ENCODE measurements at regions not wholly inside any gene's neighbourhood (a gene's known extent, or its start where the extent isn't known, plus 50 kb on each side); places are given as distances from the start of the nearest gene placed in this dataset.
A peak's percentile ranks its signal among the peaks of the same experiment; 100 is the strongest.

DNA sequence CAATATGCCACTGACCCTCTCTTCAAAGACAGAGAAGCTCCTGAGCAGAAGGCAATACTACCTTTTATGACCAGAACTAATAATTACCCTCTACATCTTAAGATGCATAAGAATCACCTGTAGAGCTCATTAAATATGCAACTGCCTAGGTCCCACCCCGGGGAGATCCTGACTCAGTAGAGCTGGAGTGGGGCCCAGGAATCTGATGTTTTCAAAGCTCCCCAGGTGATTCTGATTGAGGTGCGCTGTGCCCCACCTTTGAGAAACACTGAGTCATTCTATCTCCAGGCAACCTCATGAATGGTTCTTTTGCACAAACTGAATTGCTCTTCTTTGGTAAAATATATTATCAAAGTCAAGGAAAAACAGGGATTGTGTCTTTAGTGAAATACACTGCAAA, 149.3 kb upstream of the BMP4 start:
- no peak for FAIRE-seq
- no peak for DNase-seq (ENCODE audit: insufficient read length, low spot score)
- TF ChIP-seq POLR2A (IDR thresholded peaks at IDR 0.05; ENCODE audit: low read depth, low read length), result no peak

DNA sequence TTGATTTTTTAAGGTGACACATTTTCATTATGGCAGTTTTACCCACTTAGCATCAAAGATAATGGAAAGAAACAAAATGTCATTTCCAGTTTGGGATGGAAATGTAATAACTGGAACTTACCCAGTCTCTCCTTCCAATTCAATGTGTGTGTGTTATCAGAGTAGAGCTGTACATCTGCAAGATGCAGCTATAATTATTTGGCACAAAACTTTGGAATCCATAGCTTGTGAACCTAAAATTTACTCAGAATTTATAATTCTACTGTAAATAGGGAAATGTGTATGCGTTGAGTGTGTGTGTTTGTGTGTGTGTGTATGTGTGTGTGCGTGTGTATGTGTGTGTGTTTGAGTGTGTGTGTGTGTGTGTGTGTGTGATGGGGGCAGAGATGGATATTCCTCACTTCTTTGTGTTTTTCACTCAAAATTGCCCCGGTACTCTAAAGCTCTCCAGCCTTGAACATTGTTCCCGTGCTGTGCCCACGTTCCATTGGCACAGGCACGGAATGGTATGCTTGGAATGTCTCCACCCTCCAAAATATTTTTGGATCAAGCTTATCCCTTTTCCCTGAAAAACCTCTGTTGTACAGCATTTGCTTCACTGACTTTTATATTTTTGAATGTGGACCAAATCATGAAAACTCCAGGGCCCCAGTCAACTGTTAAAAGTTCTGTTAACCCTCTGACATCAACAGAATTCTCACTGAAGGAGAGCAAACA, 150.2 kb upstream of the BMP4 start:
- FAIRE-seq, result no peak
- DNase-seq (ENCODE audit: insufficient read length, low spot score), result peak; percentile 5

DNA sequence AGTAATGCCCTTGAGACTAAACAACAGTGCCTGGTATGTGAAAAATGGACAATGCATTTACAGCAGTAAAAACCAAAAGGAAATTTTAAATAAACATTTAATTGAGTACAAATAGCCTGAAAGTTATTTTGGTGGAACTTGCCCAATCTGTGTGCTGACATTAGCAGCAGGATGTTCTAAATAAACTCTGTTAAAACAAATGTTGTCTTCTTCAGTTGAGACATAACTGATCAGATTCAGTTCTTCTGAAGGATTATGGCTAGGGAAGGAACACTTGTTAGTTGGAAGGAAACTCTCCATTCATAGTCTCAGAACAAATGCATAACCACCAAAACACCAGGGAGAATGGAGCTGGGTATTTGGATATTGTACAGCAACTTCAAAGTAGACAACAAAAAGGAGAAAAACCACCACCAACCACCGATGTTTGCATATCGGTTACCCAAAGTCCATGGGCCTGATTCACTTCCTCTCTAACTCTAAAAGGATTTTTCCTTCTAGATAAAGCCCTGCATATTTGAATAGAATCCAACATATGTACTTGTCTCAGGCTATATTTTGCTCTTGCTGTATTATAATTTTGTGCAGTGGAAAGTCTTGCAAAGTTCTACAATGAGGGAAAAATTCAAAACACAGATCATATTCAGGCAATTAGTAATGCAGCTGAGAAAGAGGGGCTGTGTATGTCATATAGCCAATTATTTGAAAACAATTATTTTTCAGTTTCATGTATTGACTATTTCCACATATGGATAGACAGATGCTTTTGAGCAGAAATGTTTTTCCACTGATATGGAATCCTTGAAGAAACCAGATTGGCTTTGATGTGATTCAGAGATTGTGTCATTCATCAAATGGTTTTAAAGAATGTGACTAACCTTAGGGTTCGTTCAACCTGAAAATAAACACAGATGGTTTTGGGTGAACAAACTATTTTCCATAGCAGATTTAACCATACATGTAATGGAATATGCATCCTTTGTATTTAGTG, 152.2 kb upstream of the BMP4 start:
- DNase-seq (ENCODE audit: insufficient read length, low spot score) (no peak), FAIRE-seq (peak; percentile 95)
- no peak for TF ChIP-seq POLR2A (IDR thresholded peaks at IDR 0.05; ENCODE audit: low read depth, low read length)

More for the DNA sequence above, 150.2 kb upstream of the BMP4 start:
- TF ChIP-seq POLR2A (IDR thresholded peaks at IDR 0.05; ENCODE audit: low read depth, low read length), result no peak

DNA sequence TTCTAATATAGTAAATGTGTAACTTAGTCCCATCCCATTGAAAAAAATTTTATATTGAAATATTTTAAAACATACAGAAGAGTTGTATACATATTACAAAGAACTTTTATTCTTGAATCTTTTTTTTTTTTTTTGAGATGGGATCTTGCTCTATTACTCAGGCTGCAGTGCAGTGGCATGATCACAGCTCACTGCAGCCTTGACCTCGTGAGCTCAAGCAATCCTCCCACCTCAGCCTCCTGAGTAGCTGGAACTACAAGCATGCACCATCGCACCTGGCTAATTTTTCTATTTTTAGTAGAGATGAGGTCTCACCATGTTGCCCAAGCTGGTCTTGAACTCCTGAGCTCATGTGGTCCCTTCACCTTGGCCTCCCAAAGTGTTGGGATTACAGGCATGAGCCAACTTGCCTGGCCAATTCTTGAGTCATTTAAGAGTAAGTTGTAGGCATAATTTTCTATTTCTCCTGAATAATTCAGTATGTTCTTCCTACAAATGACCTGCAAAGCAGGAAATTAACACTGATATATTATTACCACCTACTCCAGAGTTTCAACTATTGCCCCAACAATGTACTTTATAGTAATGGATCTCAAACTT, 153.0 kb upstream of the BMP4 start:
- FAIRE-seq (no peak), DNase-seq (ENCODE audit: insufficient read length, low spot score) (no peak)
- no peak for TF ChIP-seq POLR2A (IDR thresholded peaks at IDR 0.05; ENCODE audit: low read depth, low read length)

DNA sequence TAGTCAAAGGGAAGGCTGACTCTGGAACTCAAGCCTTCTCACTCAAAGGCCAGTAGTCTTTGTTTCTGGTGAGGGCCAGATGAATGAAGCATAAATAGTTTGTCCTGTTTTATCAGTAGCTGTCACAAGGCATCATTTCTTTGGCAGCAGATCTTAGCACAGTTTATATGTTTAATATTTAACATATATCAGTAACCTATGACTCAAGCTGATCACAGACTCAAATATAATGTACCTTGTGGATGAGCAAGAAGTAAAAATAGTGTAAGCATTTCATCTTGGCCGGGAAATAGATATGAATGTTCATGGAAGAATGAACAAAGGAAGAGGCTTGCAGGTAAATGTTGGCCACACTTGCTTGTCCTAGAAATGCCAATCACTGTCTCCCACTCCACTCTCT, 158.3 kb upstream of the BMP4 start:
- DNase-seq (ENCODE audit: insufficient read length, low spot score) (no peak), FAIRE-seq (no peak)
- TF ChIP-seq POLR2A (IDR thresholded peaks at IDR 0.05; ENCODE audit: low read depth, low read length), result no peak

DNA sequence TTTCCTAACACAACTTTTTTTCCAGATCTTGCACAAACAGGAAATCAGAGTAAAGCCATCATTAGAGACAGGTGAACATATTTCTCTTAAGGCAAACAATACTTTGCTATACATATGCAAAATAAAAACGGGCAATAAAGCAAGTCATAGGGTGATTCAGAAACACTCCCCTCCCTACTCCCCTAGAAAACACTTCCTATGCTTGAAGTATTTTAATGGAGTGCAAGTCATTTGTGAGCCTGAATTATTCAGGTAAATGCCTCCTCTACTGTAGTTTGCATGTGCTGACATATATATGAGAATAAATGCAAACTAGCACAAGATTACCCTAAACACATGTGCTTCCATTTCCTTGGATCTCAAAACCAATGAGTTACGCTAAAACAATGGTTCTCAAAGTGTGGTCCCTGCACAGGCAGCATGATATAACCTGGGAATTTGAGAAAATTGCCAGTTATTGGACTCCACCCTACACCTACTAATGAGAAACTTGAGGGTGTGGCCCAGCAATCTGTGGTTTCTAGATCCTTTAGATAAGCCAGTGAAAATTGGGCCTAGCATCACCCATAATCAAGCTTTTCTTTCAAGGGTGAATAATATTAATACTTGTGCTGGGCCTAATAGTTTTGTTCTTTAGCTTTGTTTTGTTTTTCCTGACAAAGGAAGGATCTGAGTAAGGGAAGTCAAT, 159.7 kb upstream of the BMP4 start:
- DNase-seq (ENCODE audit: insufficient read length, low spot score) (no peak), FAIRE-seq (no peak)
- no peak for TF ChIP-seq POLR2A (IDR thresholded peaks at IDR 0.05; ENCODE audit: low read depth, low read length)

DNA sequence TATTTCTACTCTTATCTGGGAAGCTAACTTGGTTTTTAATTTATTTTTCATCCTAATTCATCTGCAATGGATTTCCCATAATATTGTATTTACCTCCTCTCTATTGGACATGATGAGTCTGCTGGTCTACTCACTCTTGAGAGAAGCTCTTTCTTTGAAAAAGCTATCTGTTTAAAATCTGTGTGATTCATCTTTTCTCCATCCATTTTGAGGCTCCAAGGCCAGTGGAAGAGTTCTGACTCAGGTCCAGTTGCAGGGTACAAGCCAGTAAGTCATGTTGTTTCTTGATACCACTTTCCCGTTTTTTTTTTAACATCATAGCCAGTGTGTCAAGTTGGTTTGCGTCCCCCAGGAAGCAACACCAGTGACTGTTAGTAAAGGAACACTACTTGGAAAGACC, 160.3 kb upstream of the BMP4 start:
- no peak for TF ChIP-seq POLR2A (IDR thresholded peaks at IDR 0.05; ENCODE audit: low read depth, low read length)
- DNase-seq (ENCODE audit: insufficient read length, low spot score) (no peak), FAIRE-seq (peak; percentile 30)

DNA sequence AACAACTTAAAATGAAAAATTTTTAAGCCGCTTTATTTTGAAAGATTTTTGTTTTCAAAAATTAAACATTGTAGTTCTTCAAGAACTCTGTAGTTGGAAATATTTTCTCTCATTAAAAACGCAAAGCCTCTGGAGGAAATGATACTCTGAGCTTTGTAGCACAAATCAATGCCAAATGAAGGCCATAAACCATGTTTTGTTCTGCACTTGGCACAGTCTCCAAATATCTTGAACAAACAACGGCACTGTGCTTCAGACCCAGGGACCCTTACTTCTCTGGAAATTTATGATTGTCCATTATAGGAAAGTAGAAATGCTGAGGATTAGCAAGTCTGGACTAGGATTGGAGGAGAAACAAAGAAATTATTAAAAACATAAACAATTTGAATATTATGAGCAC, 160.8 kb upstream of the BMP4 start:
- DNase-seq (ENCODE audit: insufficient read length, low spot score) (no peak), FAIRE-seq (no peak)
- no peak for TF ChIP-seq POLR2A (IDR thresholded peaks at IDR 0.05; ENCODE audit: low read depth, low read length)

DNA sequence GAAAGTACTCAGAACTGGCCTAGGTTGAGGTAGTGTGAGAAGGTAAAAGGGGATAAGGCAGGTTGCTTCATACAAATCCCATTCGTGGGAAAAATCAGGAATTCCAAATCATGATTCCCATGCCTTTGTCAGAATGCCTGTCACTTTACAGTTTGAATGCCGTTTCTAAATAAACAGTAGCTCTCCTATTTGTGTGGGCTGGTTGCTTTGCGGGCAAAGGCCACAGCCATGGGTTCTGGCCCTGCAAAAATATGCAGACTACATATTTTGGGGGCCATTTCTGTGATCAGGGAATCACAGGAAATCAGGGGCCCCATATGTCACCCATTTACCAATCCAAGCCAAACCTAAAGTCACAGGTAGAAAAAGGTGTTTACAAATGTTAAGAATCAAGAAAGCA, 161.3 kb upstream of the BMP4 start:
- FAIRE-seq (no peak), DNase-seq (ENCODE audit: insufficient read length, low spot score) (no peak)
- TF ChIP-seq POLR2A (IDR thresholded peaks at IDR 0.05; ENCODE audit: low read depth, low read length), result no peak

DNA sequence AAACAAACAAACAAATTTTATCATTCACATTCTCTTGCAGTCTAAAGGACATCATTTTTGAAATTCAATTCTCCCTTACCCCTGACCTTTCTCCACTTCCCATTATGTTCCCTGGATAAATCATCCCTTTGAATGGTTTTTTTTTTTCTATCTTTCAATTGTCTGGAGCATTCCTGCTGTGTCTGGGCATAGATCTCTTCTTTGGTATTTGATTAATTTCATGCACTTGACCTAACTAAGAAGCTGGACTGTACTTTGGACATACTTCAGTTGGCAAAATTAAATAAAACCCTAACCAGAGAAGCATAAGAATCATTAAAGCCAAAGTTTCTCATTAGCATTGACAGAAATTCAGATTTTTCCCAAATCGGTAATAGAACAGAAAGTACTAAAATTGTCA, 163.6 kb upstream of the BMP4 start:
- FAIRE-seq (no peak), DNase-seq (ENCODE audit: insufficient read length, low spot score) (no peak)
- TF ChIP-seq POLR2A (IDR thresholded peaks at IDR 0.05; ENCODE audit: low read depth, low read length), result no peak

DNA sequence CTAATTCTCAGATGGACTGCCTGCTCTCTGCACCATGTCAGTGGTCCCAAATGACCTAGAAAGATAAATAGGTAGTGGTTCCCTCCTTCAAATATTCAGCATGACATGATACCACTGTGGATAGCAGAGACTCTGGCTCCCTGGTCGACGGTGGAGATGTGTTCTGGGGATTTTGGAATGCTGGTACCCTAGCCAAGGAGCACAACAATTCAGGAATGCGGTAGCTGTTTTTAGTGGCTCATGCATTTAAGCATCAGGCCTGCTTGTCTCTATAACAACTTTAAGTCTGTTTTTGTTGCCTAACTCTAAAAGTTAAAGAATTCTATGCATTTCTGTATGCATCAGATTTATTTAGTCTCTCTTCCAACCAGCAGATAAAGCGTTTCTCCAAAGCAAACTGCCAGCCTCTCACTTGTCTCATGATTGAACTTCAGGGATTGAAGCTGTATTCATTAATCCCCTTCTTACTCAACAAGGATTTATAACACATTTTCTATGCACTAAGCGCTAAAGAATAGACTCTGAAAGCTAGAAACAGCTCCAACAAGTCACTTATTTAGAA, 164.9 kb upstream of the BMP4 start:
- DNase-seq (ENCODE audit: insufficient read length, low spot score), result no peak
- FAIRE-seq, result no peak
- no peak for TF ChIP-seq POLR2A (IDR thresholded peaks at IDR 0.05; ENCODE audit: low read depth, low read length)

DNA sequence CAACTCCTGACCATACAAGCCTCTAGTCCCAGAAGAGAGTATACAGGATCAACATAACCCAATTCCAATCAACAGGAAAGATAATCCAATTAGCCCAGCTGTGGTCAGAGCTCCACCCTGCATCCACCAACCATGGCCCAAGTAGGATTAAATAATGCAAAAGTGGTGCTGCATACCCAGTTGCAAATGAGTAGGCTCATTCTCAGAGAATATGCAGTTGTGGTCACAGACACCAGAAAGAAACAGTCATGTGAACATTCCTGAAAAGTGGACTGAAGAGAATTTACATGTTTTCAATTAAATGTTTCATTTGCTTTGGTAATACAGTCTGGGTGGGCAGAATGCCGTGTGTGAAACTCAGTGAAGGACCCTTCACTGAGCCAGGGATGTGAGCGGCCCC, 167.2 kb upstream of the BMP4 start:
- no peak for FAIRE-seq
- DNase-seq (ENCODE audit: insufficient read length, low spot score), result no peak

DNA sequence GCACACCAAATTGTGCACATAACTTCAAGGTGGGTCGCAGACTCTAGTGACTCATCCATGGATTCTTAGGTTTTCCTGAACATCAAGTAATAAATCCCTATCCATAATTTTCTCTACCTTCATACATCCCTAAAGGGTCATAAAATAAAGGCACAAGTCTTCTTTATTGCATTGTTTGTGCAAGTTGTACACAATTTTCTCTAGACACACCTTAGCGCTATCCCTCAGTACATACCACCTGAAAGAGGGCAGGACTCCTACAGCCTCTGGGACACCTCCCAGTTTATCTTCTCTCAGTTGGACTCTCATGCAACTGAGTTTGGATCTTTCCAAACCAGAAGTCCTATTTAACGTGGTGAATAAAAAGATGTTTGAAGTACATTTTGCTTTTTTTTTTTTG, 168.5 kb upstream of the BMP4 start:
- no peak for DNase-seq (ENCODE audit: insufficient read length, low spot score)
- no peak for FAIRE-seq
- TF ChIP-seq POLR2A (IDR thresholded peaks at IDR 0.05; ENCODE audit: low read depth, low read length), result no peak

More for the DNA sequence above, 167.2 kb upstream of the BMP4 start:
- TF ChIP-seq POLR2A (IDR thresholded peaks at IDR 0.05; ENCODE audit: low read depth, low read length), result no peak

Measured in H54 (cell line).